ENCODE measurements at regions not wholly inside any gene's neighbourhood (a gene's known extent, or its start where the extent isn't known, plus 50 kb on each side); places are given as distances from the start of the nearest gene placed in this dataset.
A peak's percentile ranks its signal among the peaks of the same experiment; 100 is the strongest.

DNA sequence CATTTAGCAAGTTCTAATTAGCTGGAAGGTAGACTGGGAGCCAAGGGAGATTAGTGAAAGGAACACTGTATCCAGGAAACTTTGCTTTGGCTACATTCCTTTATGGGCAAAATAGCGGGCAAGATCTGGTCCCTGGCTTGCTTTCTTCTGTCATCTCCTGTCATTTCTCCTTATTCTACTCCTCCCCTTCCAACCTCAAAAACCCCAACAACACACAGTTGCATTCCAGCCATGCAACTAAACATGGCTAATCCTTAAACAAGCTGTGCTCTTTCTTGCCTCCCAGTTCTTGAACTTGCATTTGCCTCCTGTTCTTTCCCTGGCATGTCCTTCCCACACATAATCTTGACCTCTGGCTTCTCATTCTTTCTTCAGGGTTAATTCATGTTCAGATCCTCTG is 59.5 kb upstream of the CDCA7L start:
- no peak for DNase-seq (ENCODE audit: low read depth in 3 of 3)

DNA sequence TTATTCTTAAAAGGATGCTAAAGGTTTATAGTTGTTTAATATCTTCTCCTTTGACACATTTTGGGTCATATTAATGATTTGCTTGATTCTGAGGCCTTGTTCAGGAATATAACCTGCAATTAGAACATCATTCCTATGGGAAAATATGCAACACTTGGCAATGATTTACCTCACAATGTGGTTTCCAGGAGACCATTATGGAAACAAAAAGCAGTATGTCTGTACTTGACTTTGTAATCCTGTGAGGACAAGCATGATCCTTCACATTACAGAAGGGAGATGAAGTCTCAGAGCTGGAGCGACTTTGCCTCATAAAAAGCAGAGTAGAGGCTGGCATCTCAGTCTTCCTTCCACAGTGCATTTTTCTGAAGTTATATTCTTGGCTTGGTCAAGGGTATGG is 57.0 kb upstream of the CDCA7L start:
- no peak for DNase-seq (ENCODE audit: low read depth in 3 of 3)

DNA sequence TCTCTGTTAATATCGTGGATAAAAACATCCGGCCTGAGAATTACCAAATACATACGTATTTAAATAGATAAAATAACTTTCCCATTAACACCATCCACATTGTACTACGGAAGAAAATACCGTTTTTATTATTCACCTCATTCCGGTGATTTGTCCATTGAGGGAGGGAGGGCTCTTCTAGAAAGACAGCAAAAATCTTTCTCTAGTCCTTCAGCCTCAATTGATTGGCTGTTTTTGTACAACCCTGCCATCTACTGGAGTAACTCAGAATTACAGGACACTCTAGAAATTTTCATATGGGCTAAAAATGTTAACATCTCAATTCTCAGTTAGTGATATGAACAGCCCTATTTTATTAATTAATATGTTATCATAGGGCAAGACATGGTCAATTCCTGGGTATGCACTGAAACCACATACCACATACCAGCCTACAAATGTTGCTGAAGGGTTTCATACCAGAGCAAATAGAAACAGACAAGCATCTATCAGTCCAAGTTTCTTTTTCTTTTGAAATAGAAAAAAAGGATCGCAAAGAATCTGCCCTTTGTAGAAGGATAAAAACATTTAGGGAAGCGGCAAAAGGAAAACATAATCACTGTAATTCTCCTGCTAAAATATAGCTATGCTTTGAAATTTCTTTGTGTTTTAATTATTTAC is 55.8 kb upstream of the CDCA7L start:
- peak in 1 of 3 experiments; percentile 21 for DNase-seq (ENCODE audit: low read depth in 3 of 3)

DNA sequence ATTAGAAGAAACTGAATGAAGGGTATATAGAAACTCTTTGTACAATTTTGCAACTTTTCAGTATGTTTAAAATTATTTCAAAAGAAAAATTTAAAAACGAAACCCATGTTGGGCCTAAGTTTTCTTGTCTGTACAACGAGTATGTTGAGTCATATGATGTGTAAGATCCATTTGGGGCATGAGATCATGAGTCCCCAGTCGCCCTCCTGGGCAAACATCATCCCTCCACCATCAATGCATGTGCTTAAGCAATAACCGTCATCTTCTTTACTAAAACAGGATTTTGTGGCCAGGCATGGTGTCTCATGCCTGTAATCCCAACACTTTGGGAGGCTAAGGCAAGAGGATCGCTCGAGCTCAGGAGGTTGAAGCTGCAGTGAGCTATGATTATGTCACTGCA is 54.2 kb upstream of the CDCA7L start:
- no peak for DNase-seq (ENCODE audit: low read depth in 3 of 3)

DNA sequence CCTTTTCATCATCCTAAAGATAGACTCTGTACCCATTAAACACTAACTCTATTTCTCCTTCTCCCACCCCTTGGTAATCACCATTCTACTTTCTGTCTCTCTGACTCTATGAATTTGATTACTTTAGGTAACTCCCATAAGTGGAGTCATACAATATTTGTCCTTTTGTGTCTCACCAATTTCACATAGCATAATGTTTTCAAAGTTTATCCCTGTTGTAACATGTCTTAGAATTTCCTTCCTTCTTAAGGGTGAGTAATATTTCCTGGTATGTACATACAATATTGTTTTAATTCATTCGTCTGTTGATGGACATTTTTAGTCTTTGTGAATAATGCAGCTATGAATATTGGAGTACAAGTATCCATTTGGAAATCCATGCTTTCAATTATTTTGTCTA is 50.9 kb upstream of the CDCA7L start:
- no peak for DNase-seq (ENCODE audit: low read depth in 3 of 3)
